HL-60 (cell line): ENCODE measurements at regions not wholly inside any gene's neighbourhood (a gene's known extent, or its start where the extent isn't known, plus 50 kb on each side); places are given as distances from the start of the nearest gene placed in this dataset.

Experiments
- CTCF ChIP-seq: IDR thresholded peaks from one replicate; pipeline ENCODE4 v1.5.1; 2011; ENCODE audit warnings: low read length, control low read depth, inconsistent platforms; ENCODE audit not compliant: insufficient read depth
- POLR2AphosphoS5 ChIP-seq: IDR thresholded peaks from 2 replicates; pipeline ENCODE4 v1.6.1; 2012; ENCODE audit warnings: low read depth
- REST ChIP-seq: IDR thresholded peaks from 2 replicates; pipeline ENCODE4 v1.6.1; 2012; ENCODE audit warnings: low read depth; ENCODE audit not compliant: insufficient replicate concordance

- no peak for TF ChIP-seq CTCF
- TF ChIP-seq REST, result no peak
- no peak for TF ChIP-seq POLR2AphosphoS5
Measured at GRCh38 chr10:35998026-35998425, 355.9 kb upstream of the FZD8 start.
